ENCODE measurements at regions not wholly inside any gene's neighbourhood (a gene's known extent, or its start where the extent isn't known, plus 50 kb on each side); places are given as distances from the start of the nearest gene placed in this dataset.

DNA sequence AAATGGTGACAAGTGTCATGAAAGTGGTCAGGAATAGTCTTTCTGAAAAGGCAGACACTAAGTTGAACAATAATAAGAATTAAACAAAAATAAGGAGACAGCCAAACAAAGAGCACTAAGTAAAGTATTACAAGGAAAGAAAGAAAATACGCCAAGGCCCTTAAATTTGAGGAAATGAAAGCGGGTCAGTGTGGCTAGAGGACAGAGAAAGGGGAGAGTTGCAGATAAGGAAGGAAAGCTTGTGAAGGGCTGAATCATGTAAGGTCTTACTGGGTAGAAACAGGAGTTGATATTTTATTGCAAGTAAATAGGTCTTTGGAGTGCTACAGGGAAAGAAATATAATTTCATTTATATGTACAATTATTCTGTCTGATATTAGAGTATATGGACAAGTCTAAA is 732.1 kb downstream of the EPHA7 start:
- TF ChIP-seq EZH2 (IDR thresholded peaks at IDR 0.05; ENCODE audit: low read length), result no peak
- TF ChIP-seq, protein P1, sequence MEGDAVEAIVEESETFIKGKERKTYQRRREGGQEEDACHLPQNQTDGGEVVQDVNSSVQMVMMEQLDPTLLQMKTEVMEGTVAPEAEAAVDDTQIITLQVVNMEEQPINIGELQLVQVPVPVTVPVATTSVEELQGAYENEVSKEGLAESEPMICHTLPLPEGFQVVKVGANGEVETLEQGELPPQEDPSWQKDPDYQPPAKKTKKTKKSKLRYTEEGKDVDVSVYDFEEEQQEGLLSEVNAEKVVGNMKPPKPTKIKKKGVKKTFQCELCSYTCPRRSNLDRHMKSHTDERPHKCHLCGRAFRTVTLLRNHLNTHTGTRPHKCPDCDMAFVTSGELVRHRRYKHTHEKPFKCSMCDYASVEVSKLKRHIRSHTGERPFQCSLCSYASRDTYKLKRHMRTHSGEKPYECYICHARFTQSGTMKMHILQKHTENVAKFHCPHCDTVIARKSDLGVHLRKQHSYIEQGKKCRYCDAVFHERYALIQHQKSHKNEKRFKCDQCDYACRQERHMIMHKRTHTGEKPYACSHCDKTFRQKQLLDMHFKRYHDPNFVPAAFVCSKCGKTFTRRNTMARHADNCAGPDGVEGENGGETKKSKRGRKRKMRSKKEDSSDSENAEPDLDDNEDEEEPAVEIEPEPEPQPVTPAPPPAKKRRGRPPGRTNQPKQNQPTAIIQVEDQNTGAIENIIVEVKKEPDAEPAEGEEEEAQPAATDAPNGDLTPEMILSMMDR (optimal IDR thresholded peaks at IDR 0.05 in 1 of 3, IDR thresholded peaks at IDR 0.05 in 1 of 3, conservative IDR thresholded peaks at IDR 0.05 in 1 of 3; ENCODE audit: extremely low read depth in 1 of 3, insufficient read depth in 2 of 3, low read length in 3 of 3), result no peak
- DNase-seq (ENCODE audit: low read depth, low spot score), result no peak
- H3K27ac ChIP-seq (ENCODE audit: control insufficient read depth, insufficient read depth, low read length), result no peak overlapping the region
- dilution Hi-C loops (cut with MboI; ENCODE audit: extremely low pct_ligation_motif_present, low sequenced_read_pairs), result no loop called here
- no peak overlapping the region for H3K4me3 ChIP-seq (ENCODE audit: control insufficient read depth in 2 of 3, extremely low read depth in 1 of 3, insufficient read depth in 2 of 3, low read depth in 1 of 3, low read length in 3 of 3)
- H3K36me3 ChIP-seq (ENCODE audit: control insufficient read depth in 2 of 2, extremely low read depth in 1 of 2, insufficient read depth in 2 of 2, low read length in 2 of 2), result no peaks in the 10 kb centered on the region
- no peaks in the 10 kb centered on the region for H3K27me3 ChIP-seq (ENCODE audit: control insufficient read depth, extremely low read depth, insufficient read depth, low read length)
- H4K20me1 ChIP-seq (ENCODE audit: control insufficient read depth, extremely low read depth, insufficient read depth, low read length), result no peaks in the 10 kb centered on the region
- no peak overlapping the region for H2AFZ ChIP-seq (ENCODE audit: control insufficient read depth, low read length)
- no peaks in the 10 kb centered on the region for H3K9me1 ChIP-seq (ENCODE audit: control insufficient read depth, extremely low read depth, insufficient read depth, low read length)
- no peak for FAIRE-seq
- H3K4me1 ChIP-seq (ENCODE audit: control insufficient read depth, extremely low read depth, insufficient read depth, low read length), result no peaks in the 10 kb centered on the region
- H3K79me2 ChIP-seq (ENCODE audit: control insufficient read depth, insufficient read depth, low read length), result no peaks in the 10 kb centered on the region
- H3K4me2 ChIP-seq (ENCODE audit: control insufficient read depth, extremely low read depth, insufficient read depth, low read depth, low read length), result no peak overlapping the region
- H3K9me3 ChIP-seq (ENCODE audit: control insufficient read depth, low read depth, low read length), result no peaks in the 10 kb centered on the region
- no peak overlapping the region for H3K9ac ChIP-seq (ENCODE audit: control insufficient read depth, extremely low read depth, insufficient read depth, low read length)

- H3K4me3 ChIP-seq (ENCODE audit: control insufficient read depth in 2 of 3, extremely low read depth in 1 of 3, insufficient read depth in 2 of 3, low read depth in 1 of 3, low read length in 3 of 3), result no peak overlapping the region
- no peak for DNase-seq (ENCODE audit: low read depth, low spot score)
These were observed 735.0 kb downstream of the EPHA7 start for GRCh38 chr6:92684386-92684785.

More at GRCh38 chr6:92684386-92684785, 735.0 kb downstream of the EPHA7 start:
- Histone ChIP-seq H2AFZ (ENCODE audit: control insufficient read depth, low read length) (no peak overlapping the region), H3K36me3 (ENCODE audit: control insufficient read depth in 2 of 2, extremely low read depth in 1 of 2, insufficient read depth in 2 of 2, low read length in 2 of 2) (no peaks in the 10 kb centered on the region), H3K4me1 (ENCODE audit: control insufficient read depth, extremely low read depth, insufficient read depth, low read length) (no peaks in the 10 kb centered on the region), H3K27me3 (ENCODE audit: control insufficient read depth, extremely low read depth, insufficient read depth, low read length) (no peaks in the 10 kb centered on the region), H3K9me3 (ENCODE audit: control insufficient read depth, low read depth, low read length) (no peaks in the 10 kb centered on the region), H3K79me2 (ENCODE audit: control insufficient read depth, insufficient read depth, low read length) (no peaks in the 10 kb centered on the region), H3K4me2 (ENCODE audit: control insufficient read depth, extremely low read depth, insufficient read depth, low read depth, low read length) (no peak overlapping the region), H3K27ac (ENCODE audit: control insufficient read depth, insufficient read depth, low read length) (no peak overlapping the region), H4K20me1 (ENCODE audit: control insufficient read depth, extremely low read depth, insufficient read depth, low read length) (no peaks in the 10 kb centered on the region), H3K9me1 (ENCODE audit: control insufficient read depth, extremely low read depth, insufficient read depth, low read length) (no peaks in the 10 kb centered on the region), H3K9ac (ENCODE audit: control insufficient read depth, extremely low read depth, insufficient read depth, low read length) (no peak overlapping the region)
- TF ChIP-seq, protein P1 (optimal IDR thresholded peaks at IDR 0.05 in 1 of 3, IDR thresholded peaks at IDR 0.05 in 1 of 3, conservative IDR thresholded peaks at IDR 0.05 in 1 of 3; ENCODE audit: extremely low read depth in 1 of 3, insufficient read depth in 2 of 3, low read length in 3 of 3), result no peak
- TF ChIP-seq EZH2 (IDR thresholded peaks at IDR 0.05; ENCODE audit: low read length), result no peak
- no peak for FAIRE-seq
- dilution Hi-C loops (cut with MboI; ENCODE audit: extremely low pct_ligation_motif_present, low sequenced_read_pairs), result no loop called here

All from keratinocyte (primary cell).